Kidney epithelial cell (primary cell): ENCODE measurements at regions not wholly inside any gene's neighbourhood (a gene's known extent, or its start where the extent isn't known, plus 50 kb on each side); places are given as distances from the start of the nearest gene placed in this dataset.

Experiments
- DNase-seq: peaks from one replicate; pipeline ENCODE4 v3.0.0-alpha.2; 2010; ENCODE audit warnings: low read depth
- H3K27me3 ChIP-seq: 2 replicates; pipeline ENCODE4 v1.6.0; 2011; ENCODE audit warnings: low read length; ENCODE audit not compliant: control insufficient read depth, insufficient read depth
- H3K36me3 ChIP-seq: 2 replicates; pipeline ENCODE4 v1.5.1; 2011; ENCODE audit warnings: low read length; ENCODE audit not compliant: control insufficient read depth, insufficient read depth
- H3K4me3 ChIP-seq: 2 replicates; pipeline ENCODE4 v1.5.1; 2011; ENCODE audit warnings: low read depth, mild to moderate bottlenecking, control low read depth, low read length
- CTCF ChIP-seq: IDR thresholded peaks from 2 replicates; pipeline ENCODE4 v1.5.1; 2011; ENCODE audit warnings: mild to moderate bottlenecking, moderate library complexity, low read length, control low read depth, inconsistent platforms; ENCODE audit not compliant: insufficient read depth, poor library complexity, severe bottlenecking

- Histone ChIP-seq H3K27me3 (no peaks in the 10 kb centered on the region), H3K36me3 (no peaks in the 10 kb centered on the region), H3K4me3 (no peak overlapping the region)
- DNase-seq, result no peak
- no peak for TF ChIP-seq CTCF
These were observed 172.4 kb downstream of the PSMG1 start for GRCh38 chr21:39010629-39011404.

GRCh38 chr21:39009587-39010225 is 173.5 kb downstream of the PSMG1 start:
- TF ChIP-seq CTCF, result no peak
- H3K27me3 ChIP-seq, result no peaks in the 10 kb centered on the region
- H3K36me3 ChIP-seq, result no peaks in the 10 kb centered on the region
- H3K4me3 ChIP-seq, result no peak overlapping the region
- DNase-seq, result no peak

- TF ChIP-seq CTCF, result no peak
- no peaks in the 10 kb centered on the region for H3K27me3 ChIP-seq
- H3K4me3 ChIP-seq, result no peak overlapping the region
- no peak for DNase-seq
- no peaks in the 10 kb centered on the region for H3K36me3 ChIP-seq
These were observed 175.3 kb downstream of the PSMG1 start for GRCh38 chr21:39007985-39008384.

GRCh38 chr21:39007532-39007931 is 175.7 kb downstream of the PSMG1 start:
- no peaks in the 10 kb centered on the region for H3K36me3 ChIP-seq
- no peaks in the 10 kb centered on the region for H3K27me3 ChIP-seq
- TF ChIP-seq CTCF, result no peak
- DNase-seq, result no peak
- H3K4me3 ChIP-seq, result no peak overlapping the region

- no peak for TF ChIP-seq CTCF
- no peaks in the 10 kb centered on the region for H3K36me3 ChIP-seq
- DNase-seq, result no peak
- no peak overlapping the region for H3K4me3 ChIP-seq
- no peaks in the 10 kb centered on the region for H3K27me3 ChIP-seq
These were observed 176.5 kb downstream of the PSMG1 start for GRCh38 chr21:39006571-39007311.
